ENCODE measurements at regions not wholly inside any gene's neighbourhood (a gene's known extent, or its start where the extent isn't known, plus 50 kb on each side); places are given as distances from the start of the nearest gene placed in this dataset.

- ChIA-PET CTCF (no interaction called here), POLR2A (no interaction called here)
- TF ChIP-seq CTBP1 (IDR thresholded peaks at IDR 0.05; ENCODE audit: borderline replicate concordance) (no peak), TARDBP (IDR thresholded peaks at IDR 0.05) (no peak)
- no peak for DNase-seq (ENCODE audit: extremely low spot score)
Observed at GRCh38 chr5:136710834-136711233, 345.5 kb upstream of the TRPC7 start.

- TF ChIP-seq PKNOX1 (IDR thresholded peaks at IDR 0.05) (no peak), FOXA1 (IDR thresholded peaks at IDR 0.05) (no peak), SP1 (IDR thresholded peaks at IDR 0.05) (no peak)
- ChIA-PET CTCF (interaction anchor here (0.6 kb wide), 1 partner anchor 132 kb away, joined by 3 read pairs; no protein-coding TSS in a partner anchor), POLR2A (no interaction called here)
- DNase-seq (ENCODE audit: extremely low spot score): no peak
Observed at GRCh38 chr5:136703706-136704105, 338.4 kb upstream of the TRPC7 start.

- TF ChIP-seq CTBP1 (IDR thresholded peaks at IDR 0.05; ENCODE audit: borderline replicate concordance) (no peak), ZNF384 (IDR thresholded peaks at IDR 0.05) (no peak), L3MBTL2 (conservative IDR thresholded peaks at IDR 0.05) (no peak), FOXM1 (IDR thresholded peaks at IDR 0.05; ENCODE audit: borderline replicate concordance) (no peak), SUZ12 (IDR thresholded peaks at IDR 0.05) (no peak), ARNT (IDR thresholded peaks at IDR 0.05) (no peak), BHLHE40 (IDR thresholded peaks at IDR 0.05; ENCODE audit: borderline replicate concordance) (no peak), SP1 (IDR thresholded peaks at IDR 0.05) (no peak), PKNOX1 (IDR thresholded peaks at IDR 0.05) (no peak), LEF1 (IDR thresholded peaks at IDR 0.05; ENCODE audit: borderline replicate concordance) (no peak), NFRKB (IDR thresholded peaks at IDR 0.05) (no peak), TARDBP (IDR thresholded peaks at IDR 0.05) (no peak), FOXA1 (IDR thresholded peaks at IDR 0.05) (no peak), HDGF (IDR thresholded peaks at IDR 0.05; ENCODE audit: borderline replicate concordance) (no peak), FOXK2 (IDR thresholded peaks at IDR 0.05) (no peak), ELF4 (IDR thresholded peaks at IDR 0.05) (no peak)
- DNase-seq (ENCODE audit: extremely low spot score): no peak
- ChIA-PET POLR2A (no interaction called here), CTCF (interaction anchor here (0.6 kb wide), 1 partner anchor 192 kb away, joined by 4 read pairs; no protein-coding TSS in a partner anchor)
Observed at GRCh38 chr5:136703036-136703435, 337.7 kb upstream of the TRPC7 start.

GRCh38 chr5:136701191-136701590 lies 335.8 kb upstream of the TRPC7 start:
- ChIA-PET CTCF (no interaction called here), POLR2A (no interaction called here)
- no peak for TF ChIP-seq PKNOX1 (IDR thresholded peaks at IDR 0.05)
- no peak for TF ChIP-seq L3MBTL2 (conservative IDR thresholded peaks at IDR 0.05)
- no peak for TF ChIP-seq FOXA1 (IDR thresholded peaks at IDR 0.05)
- no peak for TF ChIP-seq LEF1 (IDR thresholded peaks at IDR 0.05; ENCODE audit: borderline replicate concordance)
- TF ChIP-seq ZNF384 (IDR thresholded peaks at IDR 0.05): no peak
- no peak for TF ChIP-seq NFRKB (IDR thresholded peaks at IDR 0.05)
- TF ChIP-seq SUZ12 (IDR thresholded peaks at IDR 0.05): no peak
- no peak for DNase-seq (ENCODE audit: extremely low spot score)

GRCh38 chr5:136699651-136700050 lies 334.3 kb upstream of the TRPC7 start:
- ChIA-PET CTCF (no interaction called here), POLR2A (no interaction called here)
- no peak for DNase-seq (ENCODE audit: extremely low spot score)
- no peak for TF ChIP-seq SP1 (IDR thresholded peaks at IDR 0.05)
- no peak for TF ChIP-seq FOXM1 (IDR thresholded peaks at IDR 0.05; ENCODE audit: borderline replicate concordance)
- TF ChIP-seq PKNOX1 (IDR thresholded peaks at IDR 0.05): no peak
- no peak for TF ChIP-seq NFRKB (IDR thresholded peaks at IDR 0.05)
- no peak for TF ChIP-seq FOXA1 (IDR thresholded peaks at IDR 0.05)
- TF ChIP-seq HDGF (IDR thresholded peaks at IDR 0.05; ENCODE audit: borderline replicate concordance): no peak
- TF ChIP-seq FOXK2 (IDR thresholded peaks at IDR 0.05): no peak
- TF ChIP-seq SUZ12 (IDR thresholded peaks at IDR 0.05): no peak
- TF ChIP-seq LEF1 (IDR thresholded peaks at IDR 0.05; ENCODE audit: borderline replicate concordance): no peak
- no peak for TF ChIP-seq ARNT (IDR thresholded peaks at IDR 0.05)
- TF ChIP-seq BHLHE40 (IDR thresholded peaks at IDR 0.05; ENCODE audit: borderline replicate concordance): no peak

GRCh38 chr5:136698970-136699369 lies 333.6 kb upstream of the TRPC7 start:
- no peak for DNase-seq (ENCODE audit: extremely low spot score)
- POLR2A ChIA-PET: interaction anchor here (0.6 kb wide), 1 partner anchor 1187 kb away, joined by 3 read pairs; no protein-coding TSS in a partner anchor
- no peak for TF ChIP-seq PKNOX1 (IDR thresholded peaks at IDR 0.05)
- no peak for TF ChIP-seq SP1 (IDR thresholded peaks at IDR 0.05)
- no peak for TF ChIP-seq FOXM1 (IDR thresholded peaks at IDR 0.05; ENCODE audit: borderline replicate concordance)
- TF ChIP-seq TARDBP (IDR thresholded peaks at IDR 0.05): no peak
- TF ChIP-seq FOXK2 (IDR thresholded peaks at IDR 0.05): no peak
- no peak for TF ChIP-seq CTBP1 (IDR thresholded peaks at IDR 0.05; ENCODE audit: borderline replicate concordance)
- TF ChIP-seq LEF1 (IDR thresholded peaks at IDR 0.05; ENCODE audit: borderline replicate concordance): no peak
- no peak for TF ChIP-seq NFRKB (IDR thresholded peaks at IDR 0.05)
- TF ChIP-seq HDGF (IDR thresholded peaks at IDR 0.05; ENCODE audit: borderline replicate concordance): no peak
- TF ChIP-seq L3MBTL2 (conservative IDR thresholded peaks at IDR 0.05): no peak
- TF ChIP-seq BHLHE40 (IDR thresholded peaks at IDR 0.05; ENCODE audit: borderline replicate concordance): no peak
- TF ChIP-seq SUZ12 (IDR thresholded peaks at IDR 0.05): no peak
- no peak for TF ChIP-seq ZNF384 (IDR thresholded peaks at IDR 0.05)
- no peak for TF ChIP-seq ELF4 (IDR thresholded peaks at IDR 0.05)
- TF ChIP-seq FOXA1 (IDR thresholded peaks at IDR 0.05): no peak
- no peak for TF ChIP-seq ARNT (IDR thresholded peaks at IDR 0.05)
- CTCF ChIA-PET: no interaction called here
